DND-41 (cell line): ENCODE measurements at regions not wholly inside any gene's neighbourhood (a gene's known extent, or its start where the extent isn't known, plus 50 kb on each side); places are given as distances from the start of the nearest gene placed in this dataset.

Experiments used
- EZH2 ChIP-seq: IDR thresholded peaks from 3 replicates; pipeline ENCODE4 v1.6.1; 2012; ENCODE audit warnings: borderline replicate concordance, low read depth, mild to moderate bottlenecking, moderate library complexity, low read length, inconsistent platforms; ENCODE audit not compliant: severe bottlenecking
- TF ChIP-seq, protein P1 (sequence below): IDR thresholded peaks from 2 replicates; pipeline ENCODE4 v1.5.1; 2012; ENCODE audit warnings: borderline replicate concordance, low read length, moderate library complexity, mild to moderate bottlenecking; ENCODE audit not compliant: poor library complexity, severe bottlenecking; ENCODE audit errors: extremely low read depth

DNA sequence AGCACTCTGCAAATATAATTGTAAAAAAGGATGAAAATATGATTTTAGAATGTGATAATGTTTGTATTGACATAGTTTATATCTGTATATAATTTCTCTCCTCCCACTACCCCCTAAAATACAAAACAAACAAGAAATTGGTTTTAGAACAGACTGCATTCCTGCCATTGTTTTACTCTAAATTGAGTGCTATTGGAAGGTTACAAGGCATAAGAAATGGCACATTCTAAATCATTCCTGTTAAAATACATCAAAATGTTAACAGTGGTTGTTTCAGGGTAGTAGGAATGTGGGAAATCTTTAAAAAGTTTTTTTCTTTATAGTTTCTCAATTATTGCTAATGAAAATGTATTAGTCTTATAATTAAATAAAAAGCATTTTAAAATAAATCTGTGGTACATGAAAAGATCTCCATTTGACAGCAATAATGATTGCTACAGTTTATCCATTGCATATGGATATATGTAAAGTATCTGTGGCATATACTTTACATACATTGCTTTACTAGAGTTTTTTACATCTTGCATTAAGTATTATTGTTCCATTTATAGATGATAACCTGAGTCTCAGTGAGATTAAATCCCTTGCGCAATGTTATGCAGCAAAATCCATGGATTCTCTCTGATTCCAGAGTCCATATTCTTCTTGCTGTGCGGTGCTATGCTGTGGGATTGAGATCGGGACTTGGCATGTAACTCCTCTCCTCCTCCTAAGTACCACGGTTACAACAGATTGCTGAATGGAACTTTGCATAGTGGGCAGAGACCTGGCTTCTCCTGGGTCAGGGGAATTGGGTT is 319.8 kb downstream of the LMO4 start:
- no peak for TF ChIP-seq EZH2
- TF ChIP-seq, protein P1, sequence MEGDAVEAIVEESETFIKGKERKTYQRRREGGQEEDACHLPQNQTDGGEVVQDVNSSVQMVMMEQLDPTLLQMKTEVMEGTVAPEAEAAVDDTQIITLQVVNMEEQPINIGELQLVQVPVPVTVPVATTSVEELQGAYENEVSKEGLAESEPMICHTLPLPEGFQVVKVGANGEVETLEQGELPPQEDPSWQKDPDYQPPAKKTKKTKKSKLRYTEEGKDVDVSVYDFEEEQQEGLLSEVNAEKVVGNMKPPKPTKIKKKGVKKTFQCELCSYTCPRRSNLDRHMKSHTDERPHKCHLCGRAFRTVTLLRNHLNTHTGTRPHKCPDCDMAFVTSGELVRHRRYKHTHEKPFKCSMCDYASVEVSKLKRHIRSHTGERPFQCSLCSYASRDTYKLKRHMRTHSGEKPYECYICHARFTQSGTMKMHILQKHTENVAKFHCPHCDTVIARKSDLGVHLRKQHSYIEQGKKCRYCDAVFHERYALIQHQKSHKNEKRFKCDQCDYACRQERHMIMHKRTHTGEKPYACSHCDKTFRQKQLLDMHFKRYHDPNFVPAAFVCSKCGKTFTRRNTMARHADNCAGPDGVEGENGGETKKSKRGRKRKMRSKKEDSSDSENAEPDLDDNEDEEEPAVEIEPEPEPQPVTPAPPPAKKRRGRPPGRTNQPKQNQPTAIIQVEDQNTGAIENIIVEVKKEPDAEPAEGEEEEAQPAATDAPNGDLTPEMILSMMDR: no peak
